Lung (tissue), 11 donors: ENCODE measurements at regions not wholly inside any gene's neighbourhood (a gene's known extent, or its start where the extent isn't known, plus 50 kb on each side); places are given as distances from the start of the nearest gene placed in this dataset.

Source experiments
- ATAC-seq: fragments of 200-7000 bp; cut with Tn5 transposase; one replicate; pipeline ENCODE4 v1.9.1; 2020; ENCODE audit warnings: moderate number of reproducible peaks; ENCODE audit not compliant: insufficient read depth, low FRiP score
- DNase-seq, 3 donors: peaks; one replicate each; pipeline ENCODE4 v3.0.0-alpha.2; 2013 to 2017
- H3K27ac ChIP-seq, 2 donors: one replicate each; pipeline ENCODE4 v1.5.1; 2013; ENCODE audit warnings: mild to moderate bottlenecking in 2 of 2, moderate library complexity in 2 of 2, control low read depth in 1 of 2, inconsistent platforms in 1 of 2, low read depth in 1 of 2, low read length in 1 of 2
- H3K27me3 ChIP-seq, 3 donors: one replicate each; pipeline ENCODE4 v1.5.1; 2013; ENCODE audit warnings: low read length in 2 of 3; ENCODE audit not compliant: control insufficient read depth in 3 of 3, insufficient read depth in 3 of 3
- H3K36me3 ChIP-seq, 4 donors: one replicate each; pipeline ENCODE4 v1.5.1; 2013; ENCODE audit warnings: low read length in 4 of 4, mild to moderate bottlenecking in 1 of 4, moderate library complexity in 1 of 4; ENCODE audit not compliant: control insufficient read depth in 4 of 4, insufficient read depth in 4 of 4
- H3K4me1 ChIP-seq, 5 donors: one replicate each; pipeline ENCODE4 v1.5.1; 2013; ENCODE audit warnings: low read length in 5 of 5, mild to moderate bottlenecking in 2 of 5, moderate library complexity in 1 of 5; ENCODE audit not compliant: control insufficient read depth in 5 of 5, insufficient read depth in 5 of 5
- H3K4me3 ChIP-seq: one replicate; pipeline ENCODE4 v1.5.1; 2013; ENCODE audit warnings: mild to moderate bottlenecking, control low read depth, moderate library complexity
- H3K9ac ChIP-seq, 2 donors: one replicate each; pipeline ENCODE4 v1.5.1; 2013; ENCODE audit warnings: low read length in 2 of 2, control low read depth in 1 of 2; ENCODE audit not compliant: insufficient read depth in 1 of 2
- H3K9me3 ChIP-seq, 4 donors: one replicate each; pipeline ENCODE4 v1.5.1; 2013; ENCODE audit warnings: low read length in 3 of 4, mild to moderate bottlenecking in 1 of 4, moderate library complexity in 1 of 4; ENCODE audit not compliant: control insufficient read depth in 4 of 4, insufficient read depth in 3 of 4
- CTCF ChIP-seq: IDR thresholded peaks from 2 replicates; pipeline ENCODE4 v1.5.1; 2012; ENCODE audit warnings: mild to moderate bottlenecking; ENCODE audit errors: control extremely low read depth, extremely low read depth
- WGBS, 2 donors: extraction: QIAGEN DNeasy Blood & Tissue Kit; methylation state at CpG; one replicate each; pipeline ENCODE4 v1.1.7; 2013; 5-methylcytosine and 5-hydroxymethylcytosine counted together
- donor health status: control.
- donor health status: control.
- donor health status: Bipolar disorder and iron deficiency.
- donor health status: healthy.
- donor health status: DM: yes; HTN: yes; CAD: no.

GRCh38 chr5:143646961-143647360, 165.0 kb upstream of the HMHB1 start:
- no peak for TF ChIP-seq CTCF
- H3K4me1 ChIP-seq, result peaks cover 0 to 3% (median under 1%) of the 10 kb centered on the region in 5 donors
- no peak overlapping the region for H3K9ac ChIP-seq
- H3K36me3 ChIP-seq, result no peaks in the 10 kb centered on the region
- no peaks in the 10 kb centered on the region for H3K27me3 ChIP-seq
- no peak overlapping the region for H3K4me3 ChIP-seq
- WGBS, 2 donors, result 61 to 70% methylated on average over 14 of the region's 14 CpGs
- no peak overlapping the region for H3K27ac ChIP-seq
- H3K9me3 ChIP-seq, result no peaks in the 10 kb centered on the region
- DNase-seq, result no peak
- no peak for ATAC-seq

DNA sequence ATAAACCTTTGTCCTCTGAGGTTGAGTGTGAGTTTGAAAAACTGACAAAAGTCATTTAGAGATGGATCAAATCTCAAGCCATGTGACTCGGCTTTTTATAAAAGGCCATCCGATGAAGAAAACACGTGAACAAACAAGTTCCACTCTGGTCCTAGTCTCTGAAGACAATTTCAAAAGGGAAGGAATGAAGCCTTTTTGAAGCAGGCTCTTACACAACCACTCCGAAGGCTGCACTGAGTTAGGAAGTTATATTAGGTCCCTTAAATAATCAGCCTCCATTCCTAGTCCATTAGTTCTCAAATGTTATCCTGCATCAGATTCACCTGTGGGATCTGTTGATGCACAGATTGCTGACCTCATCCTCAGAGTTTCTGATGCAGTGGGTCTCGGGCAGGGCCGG, 166.6 kb upstream of the HMHB1 start:
- H3K27me3 ChIP-seq, result no peaks in the 10 kb centered on the region
- no peak overlapping the region for H3K27ac ChIP-seq
- no peaks in the 10 kb centered on the region for H3K36me3 ChIP-seq
- DNase-seq (no peak), ATAC-seq (no peak)
- peaks cover 0 to 11% (median 3%) of the 10 kb centered on the region in 5 donors for H3K4me1 ChIP-seq
- no peak overlapping the region for H3K4me3 ChIP-seq
- H3K9me3 ChIP-seq, result no peaks in the 10 kb centered on the region
- WGBS, 2 donors, result 86 to 90% methylated on average over 6 of the region's 6 CpGs
- H3K9ac ChIP-seq, result no peak overlapping the region
- TF ChIP-seq CTCF, result no peak

DNA sequence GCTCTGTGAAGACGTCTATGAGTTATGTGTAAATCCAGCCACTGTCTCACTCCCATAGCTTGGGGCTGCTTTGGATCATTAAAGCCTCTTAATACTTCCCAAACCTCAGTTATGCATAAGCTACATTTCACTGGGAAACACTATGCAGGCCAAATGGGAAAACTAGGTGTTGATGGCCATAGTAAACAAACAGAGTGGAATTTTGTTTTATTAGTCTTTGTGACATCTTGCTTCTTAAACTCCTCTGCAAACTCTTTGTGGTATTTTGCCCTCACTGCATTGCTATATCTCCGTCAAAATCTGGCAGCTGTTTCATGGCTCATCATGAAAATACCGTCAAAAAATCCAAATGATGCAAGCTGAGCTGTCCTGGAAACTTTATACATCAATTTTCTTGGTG, 167.2 kb upstream of the HMHB1 start:
- Histone ChIP-seq H3K4me1 (peaks cover 0 to 11% (median 3%) of the 10 kb centered on the region in 5 donors), H3K4me3 (no peak overlapping the region), H3K27ac (no peak overlapping the region), H3K27me3 (no peaks in the 10 kb centered on the region), H3K36me3 (no peaks in the 10 kb centered on the region), H3K9me3 (no peaks in the 10 kb centered on the region), H3K9ac (no peak overlapping the region)
- no peak for DNase-seq
- no peak for ATAC-seq
- WGBS, 2 donors, result 65 to 85% methylated on average over 3 of the region's 3 CpGs
- no peak for TF ChIP-seq CTCF

DNA sequence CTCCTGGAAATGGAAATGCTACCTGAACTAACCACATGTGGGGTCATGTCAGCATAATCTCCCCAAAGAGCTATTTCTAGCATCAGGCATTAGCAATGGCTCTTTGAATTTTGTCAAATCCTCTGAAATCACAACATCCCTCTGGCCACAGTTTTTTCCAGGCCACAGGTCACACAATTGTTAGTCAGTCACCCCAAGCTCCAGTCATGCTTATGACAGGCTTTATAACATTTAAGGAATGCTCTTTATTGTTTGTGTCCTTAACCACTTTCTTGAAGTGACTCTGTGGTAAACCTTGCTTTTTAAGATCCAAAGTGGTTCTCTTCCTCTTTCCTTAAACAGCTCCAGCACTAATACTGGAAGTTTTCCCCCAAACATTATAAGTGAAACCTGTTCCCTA, 169.2 kb upstream of the HMHB1 start:
- ATAC-seq, result no peak
- DNase-seq, result no peak
- TF ChIP-seq CTCF, result no peak
- H3K4me3 ChIP-seq, result no peak overlapping the region
- peaks cover 0 to 11% (median 3%) of the 10 kb centered on the region in 5 donors for H3K4me1 ChIP-seq
- H3K27ac ChIP-seq, result no peak overlapping the region
- no peaks in the 10 kb centered on the region for H3K27me3 ChIP-seq
- H3K9me3 ChIP-seq, result no peaks in the 10 kb centered on the region
- no peaks in the 10 kb centered on the region for H3K36me3 ChIP-seq
- no peak overlapping the region for H3K9ac ChIP-seq
